PC-9 (cell line): ENCODE measurements at regions not wholly inside any gene's neighbourhood (a gene's known extent, or its start where the extent isn't known, plus 50 kb on each side); places are given as distances from the start of the nearest gene placed in this dataset.
A peak's percentile ranks its signal among the peaks of the same experiment; 100 is the strongest.
"Not testable (repeated sequence)": the region's sequence is repeated elsewhere in the genome, so short reads cannot be mapped to it uniquely, and the experiment has no call there.

Experiments used
- BruUV-seq: library from RNA; stranded (reverse); fragments of 400-500 nt; replicated peaks from 2 replicates; lab custom pipeline; 2021; lab: Mats Ljungman, UMichigan
- CTCF ChIA-PET: fragments of 300-600 bp; sonication (Branson Sonifier 250); formaldehyde crosslinking; loops from one replicate; lab custom pipeline; 2022; ENCODE audit warnings: antibody characterized with exemption; lab: Charles Lee
- POLR2A ChIA-PET: fragments of 300-600 bp; sonication (Branson Sonifier 250); formaldehyde crosslinking; loops from one replicate; lab custom pipeline; 2022; ENCODE audit warnings: antibody characterized with exemption; ENCODE audit not compliant: unreplicated experiment; lab: Charles Lee
- DNase-seq, 2 experiments: peaks; one replicate each; pipeline versions ENCODE4 v3.0.0 to v3.0.0-alpha.2; 2015 to 2022; ENCODE audit warnings: mixed read lengths in 1 of 2
- H2AFZ ChIP-seq: fragments of 200-600 bp; sonication (generic); 2 replicates; pipeline ENCODE4 v1.8.1; 2017; ENCODE audit warnings: antibody characterized with exemption
- H3F3A ChIP-seq: fragments of 200-600 bp; sonication (generic); 2 replicates; pipeline ENCODE4 v1.8.1; 2017; ENCODE audit warnings: antibody characterized with exemption, mild to moderate bottlenecking, low read depth; ENCODE audit not compliant: insufficient read depth
- H3K27ac ChIP-seq: fragments of 200-600 bp; sonication (generic); 2 replicates; pipeline ENCODE4 v1.6.1; 2016; ENCODE audit warnings: mixed run types
- H3K27me3 ChIP-seq: fragments of 200-600 bp; sonication (generic); 2 replicates; pipeline ENCODE4 v1.6.1; 2016; ENCODE audit warnings: low read depth, mixed run types; ENCODE audit not compliant: insufficient read depth
- H3K36me3 ChIP-seq: fragments of 200-600 bp; sonication (generic); 2 replicates; pipeline ENCODE4 v1.6.1; 2016; ENCODE audit warnings: low read depth, mixed run types
- H3K4me1 ChIP-seq: fragments of 200-600 bp; sonication (generic); replicated peaks from 2 replicates; pipeline ENCODE4 v1.6.1; 2016; ENCODE audit warnings: mixed run types; ENCODE audit not compliant: insufficient read depth
- H3K4me2 ChIP-seq: fragments of 200-600 bp; sonication (generic); 2 replicates; pipeline ENCODE4 v1.6.1; 2017; ENCODE audit warnings: mixed run types
- H3K4me3 ChIP-seq: fragments of 200-600 bp; sonication (generic); 2 replicates; pipeline ENCODE4 v1.6.1; 2016; ENCODE audit warnings: mixed run types
- H3K79me2 ChIP-seq: fragments of 200-600 bp; sonication (generic); 2 replicates; pipeline ENCODE4 v1.6.1; 2017; ENCODE audit warnings: low read depth, mixed run types
- H3K9me2 ChIP-seq: fragments of 200-600 bp; sonication (generic); 2 replicates; pipeline ENCODE4 v1.8.1; 2017; ENCODE audit warnings: mild to moderate bottlenecking; ENCODE audit not compliant: insufficient read depth
- H3K9me3 ChIP-seq: fragments of 200-600 bp; sonication (generic); 2 replicates; pipeline ENCODE4 v1.8.1; 2016; ENCODE audit warnings: low read depth; ENCODE audit not compliant: insufficient read depth
- H4K20me1 ChIP-seq: fragments of 200-600 bp; sonication (generic); 2 replicates; pipeline ENCODE4 v1.8.1; 2017; ENCODE audit not compliant: insufficient read depth
- EZH2 ChIP-seq: fragments of 200-600 bp; sonication (generic); IDR thresholded peaks from 2 replicates; pipeline ENCODE4 v1.8.0; 2017; ENCODE audit warnings: antibody characterized with exemption, low read depth
- intact Hi-C: fragments of 100-400 bp; cut with micrococcal nuclease; formaldehyde crosslinking; loops from one replicate; pipeline ENCODE4 v1.10.0; 2022; ENCODE audit not compliant: unreplicated experiment
- TF ChIP-seq, protein P1 (sequence below): fragments of 200-600 bp; sonication (generic); conservative IDR thresholded peaks from 2 replicates; pipeline ENCODE4 v1.6.1; 2017; ENCODE audit warnings: mixed run types, antibody characterized with exemption, mild to moderate bottlenecking, moderate library complexity

GRCh38 chr7:46912692-46913091 is 669.2 kb downstream of the TNS3 start:
- Histone ChIP-seq H3K27me3 (no peaks in the 10 kb centered on the region), H4K20me1 (no peaks in the 10 kb centered on the region), H3K79me2 (no peaks in the 10 kb centered on the region), H3K4me3 (no peak overlapping the region), H3K36me3 (no peaks in the 10 kb centered on the region), H3K4me1 (peaks cover 17% of the 10 kb centered on the region), H3K9me2 (no peaks in the 10 kb centered on the region), H3K4me2 (no peak overlapping the region), H3F3A (peaks cover 7% of the 10 kb centered on the region; the same call in 1 of the 2 replicates), H3K27ac (no peak overlapping the region), H2AFZ (no peak overlapping the region), H3K9me3 (no peaks in the 10 kb centered on the region; the same call in 1 of the 2 replicates)
- DNase-seq: no peak
- BruUV-seq: no TSS peak
- POLR2A ChIA-PET: interaction anchor here (0.6 kb wide), 1 partner anchor 65 kb away, joined by 3 read pairs; no protein-coding TSS in a partner anchor
- intact Hi-C loops: no loop called here
- TF ChIP-seq EZH2: no peak
- TF ChIP-seq, protein P1, sequence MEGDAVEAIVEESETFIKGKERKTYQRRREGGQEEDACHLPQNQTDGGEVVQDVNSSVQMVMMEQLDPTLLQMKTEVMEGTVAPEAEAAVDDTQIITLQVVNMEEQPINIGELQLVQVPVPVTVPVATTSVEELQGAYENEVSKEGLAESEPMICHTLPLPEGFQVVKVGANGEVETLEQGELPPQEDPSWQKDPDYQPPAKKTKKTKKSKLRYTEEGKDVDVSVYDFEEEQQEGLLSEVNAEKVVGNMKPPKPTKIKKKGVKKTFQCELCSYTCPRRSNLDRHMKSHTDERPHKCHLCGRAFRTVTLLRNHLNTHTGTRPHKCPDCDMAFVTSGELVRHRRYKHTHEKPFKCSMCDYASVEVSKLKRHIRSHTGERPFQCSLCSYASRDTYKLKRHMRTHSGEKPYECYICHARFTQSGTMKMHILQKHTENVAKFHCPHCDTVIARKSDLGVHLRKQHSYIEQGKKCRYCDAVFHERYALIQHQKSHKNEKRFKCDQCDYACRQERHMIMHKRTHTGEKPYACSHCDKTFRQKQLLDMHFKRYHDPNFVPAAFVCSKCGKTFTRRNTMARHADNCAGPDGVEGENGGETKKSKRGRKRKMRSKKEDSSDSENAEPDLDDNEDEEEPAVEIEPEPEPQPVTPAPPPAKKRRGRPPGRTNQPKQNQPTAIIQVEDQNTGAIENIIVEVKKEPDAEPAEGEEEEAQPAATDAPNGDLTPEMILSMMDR: no peak
- CTCF ChIA-PET: no interaction called here

DNA sequence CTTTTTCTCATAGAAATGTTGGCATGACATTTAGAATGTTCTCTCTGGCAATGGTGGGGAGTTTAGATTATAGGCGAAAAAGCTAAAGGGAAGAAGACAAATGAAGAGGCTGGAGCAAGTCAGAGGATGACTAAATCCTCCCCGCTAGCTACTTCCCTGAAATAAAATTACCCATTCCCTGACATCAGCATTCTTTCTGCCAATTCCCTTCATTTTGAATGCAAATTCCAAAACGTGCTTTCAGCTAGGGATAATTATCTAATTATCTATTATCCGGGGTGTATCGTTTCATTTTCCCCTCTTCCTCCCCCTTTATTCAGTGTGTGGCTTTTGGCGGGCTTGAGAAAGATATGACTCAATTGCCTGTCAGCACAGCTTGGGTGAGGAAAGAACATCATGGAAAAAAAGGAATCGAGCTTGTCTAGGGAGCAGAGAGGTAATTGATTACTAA is 672.3 kb downstream of the TNS3 start:
- DNase-seq: peak in 1 of 2 experiments; percentile 12
- no peak for TF ChIP-seq EZH2
- TF ChIP-seq, protein P1: no peak
- no peak overlapping the region for H3K4me3 ChIP-seq
- H3K9me2 ChIP-seq: no peaks in the 10 kb centered on the region
- no peaks in the 10 kb centered on the region; the same call in 1 of the 2 replicates for H3K9me3 ChIP-seq
- no peaks in the 10 kb centered on the region for H3K36me3 ChIP-seq
- BruUV-seq: no TSS peak
- intact Hi-C loops: loop anchor here (2.0 to 10.0 kb wide), 4 partner anchors 145 to 987 kb away; partner anchors contain the start of gene IGFBP3
- CTCF ChIA-PET: interaction anchor here (0.6 kb wide), 3 partner anchors 51 to 847 kb away, joined by 3 to 19 read pairs (median 3); no protein-coding TSS in a partner anchor
- no peaks in the 10 kb centered on the region for H3K79me2 ChIP-seq
- peaks cover 7% of the 10 kb centered on the region; the same call in 1 of the 2 replicates for H3F3A ChIP-seq
- H3K27me3 ChIP-seq: no peaks in the 10 kb centered on the region
- no peak overlapping the region for H2AFZ ChIP-seq
- no peaks in the 10 kb centered on the region for H4K20me1 ChIP-seq
- peaks cover 17% of the 10 kb centered on the region for H3K4me1 ChIP-seq
- H3K4me2 ChIP-seq: peak overlapping the region; percentile 34; the same call in 1 of the 2 replicates
- POLR2A ChIA-PET: interaction anchor here (0.6 kb wide), 1 partner anchor 424 kb away, joined by 3 read pairs; no protein-coding TSS in a partner anchor
- no peak overlapping the region for H3K27ac ChIP-seq

DNA sequence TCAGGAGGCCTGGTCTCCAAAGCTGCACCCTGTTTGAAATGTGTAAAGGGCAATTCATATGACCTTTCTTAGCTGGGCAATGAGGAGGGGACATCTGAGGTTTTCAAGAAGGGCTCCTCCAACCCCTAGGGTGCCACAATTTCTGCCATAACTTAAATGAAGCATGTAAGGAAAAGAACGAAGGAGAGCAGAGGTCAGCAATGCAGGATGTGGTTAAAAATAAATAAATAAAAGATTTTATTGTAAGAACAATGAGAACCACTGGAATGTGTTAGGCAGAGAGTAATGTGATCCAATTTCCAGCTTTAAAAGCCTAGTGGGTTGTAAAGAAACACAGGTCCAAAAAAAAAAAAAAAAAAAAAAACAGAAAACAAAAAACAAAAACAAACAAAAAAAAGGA is 673.1 kb downstream of the TNS3 start:
- Histone ChIP-seq H3K79me2 (no peaks in the 10 kb centered on the region), H3K4me1 (peaks cover 17% of the 10 kb centered on the region), H3K36me3 (no peaks in the 10 kb centered on the region), H3K9me2 (no peaks in the 10 kb centered on the region), H3F3A (peaks cover 7% of the 10 kb centered on the region; the same call in 1 of the 2 replicates), H3K4me3 (no peak overlapping the region), H4K20me1 (no peaks in the 10 kb centered on the region), H3K9me3 (no peaks in the 10 kb centered on the region; the same call in 1 of the 2 replicates), H2AFZ (no peak overlapping the region), H3K27me3 (no peaks in the 10 kb centered on the region), H3K27ac (no peak overlapping the region), H3K4me2 (peak overlapping the region; percentile 46)
- POLR2A ChIA-PET: interaction anchor here (0.5 to 0.6 kb wide), 2 partner anchors 64 to 180 kb away, joined by 4 to 18 read pairs; no protein-coding TSS in a partner anchor
- intact Hi-C loops: loop anchor here (2.0 to 10.0 kb wide), 4 partner anchors 144 to 986 kb away; partner anchors contain the start of gene IGFBP3
- BruUV-seq: no TSS peak
- DNase-seq: peak; percentile 53 to 88
- no peak for TF ChIP-seq EZH2
- TF ChIP-seq, protein P1: no peak
- CTCF ChIA-PET: interaction anchor here (0.6 to 0.7 kb wide), 5 partner anchors 52 to 1913 kb away, joined by 3 to 19 read pairs (median 3); no protein-coding TSS in a partner anchor

GRCh38 chr7:46904523-46904922 is 677.4 kb downstream of the TNS3 start:
- H3K27ac ChIP-seq, BruUV-seq, H3F3A ChIP-seq, H3K27me3 ChIP-seq, H3K36me3 ChIP-seq, DNase-seq, CTCF ChIA-PET, POLR2A ChIA-PET, H2AFZ ChIP-seq, H3K4me3 ChIP-seq, H4K20me1 ChIP-seq, H3K79me2 ChIP-seq, H3K9me3 ChIP-seq, H3K4me2 ChIP-seq, H3K9me2 ChIP-seq: not testable (repeated sequence)
- H3K4me1 ChIP-seq: peaks cover 15% of the 10 kb centered on the region
- intact Hi-C loops: loop anchor here (10.0 kb wide), 1 partner anchor 180 kb away; no protein-coding TSS in a partner anchor
